ENCODE measurements at regions not wholly inside any gene's neighbourhood (a gene's known extent, or its start where the extent isn't known, plus 50 kb on each side); places are given as distances from the start of the nearest gene placed in this dataset.

- no peak for FAIRE-seq
These were observed 72.0 kb downstream of the ALX1 start for GRCh38 chr12:85352016-85352415.

GRCh38 chr12:85356596-85357385, 76.8 kb downstream of the ALX1 start:
- no peak for FAIRE-seq

More at GRCh38 chr12:85352016-85352415, 72.0 kb downstream of the ALX1 start:
- DNase-seq (ENCODE audit: low spot score): no peak

GRCh38 chr12:85357609-85358008, 77.6 kb downstream of the ALX1 start:
- no peak for FAIRE-seq

More at GRCh38 chr12:85356596-85357385, 76.8 kb downstream of the ALX1 start:
- no peak for DNase-seq (ENCODE audit: low spot score)

GRCh38 chr12:85358715-85359114, 78.7 kb downstream of the ALX1 start:
- DNase-seq (ENCODE audit: low spot score): no peak
- no peak for FAIRE-seq

More at GRCh38 chr12:85357609-85358008, 77.6 kb downstream of the ALX1 start:
- no peak for DNase-seq (ENCODE audit: low spot score)

GRCh38 chr12:85363382-85364190, 83.6 kb downstream of the ALX1 start:
- FAIRE-seq (no peak), DNase-seq (ENCODE audit: low spot score) (no peak)

- no peak for FAIRE-seq
- no peak for DNase-seq (ENCODE audit: low spot score)
These were observed 87.9 kb downstream of the ALX1 start for GRCh38 chr12:85367936-85368335.

GRCh38 chr12:85369365-85370154, 89.5 kb downstream of the ALX1 start:
- no peak for FAIRE-seq

GRCh38 chr12:85373045-85373444, 93.0 kb downstream of the ALX1 start:
- FAIRE-seq: no peak
- DNase-seq (ENCODE audit: low spot score): no peak

More at GRCh38 chr12:85369365-85370154, 89.5 kb downstream of the ALX1 start:
- no peak for DNase-seq (ENCODE audit: low spot score)

- FAIRE-seq: no peak
- no peak for DNase-seq (ENCODE audit: low spot score)
These were observed 95.0 kb downstream of the ALX1 start for GRCh38 chr12:85374981-85375380.

- FAIRE-seq: no peak
These were observed 105.4 kb downstream of the ALX1 start for GRCh38 chr12:85385406-85385805.

GRCh38 chr12:85390266-85390665, 110.2 kb downstream of the ALX1 start:
- DNase-seq (ENCODE audit: low spot score): no peak
- FAIRE-seq: no peak

More at GRCh38 chr12:85385406-85385805, 105.4 kb downstream of the ALX1 start:
- no peak for DNase-seq (ENCODE audit: low spot score)

- FAIRE-seq: no peak
- no peak for DNase-seq (ENCODE audit: low spot score)
These were observed 112.5 kb downstream of the ALX1 start for GRCh38 chr12:85392508-85392907.

- DNase-seq (ENCODE audit: low spot score): no peak
- FAIRE-seq: no peak
These were observed 113.6 kb downstream of the ALX1 start for GRCh38 chr12:85393606-85394005.

- FAIRE-seq (no peak), DNase-seq (ENCODE audit: low spot score) (no peak)
These were observed 114.0 kb downstream of the ALX1 start for GRCh38 chr12:85394065-85394464.

GRCh38 chr12:85394809-85395208, 114.8 kb downstream of the ALX1 start:
- FAIRE-seq: no peak
- no peak for DNase-seq (ENCODE audit: low spot score)

- DNase-seq (ENCODE audit: low spot score) (no peak), FAIRE-seq (no peak)
These were observed 125.2 kb downstream of the ALX1 start for GRCh38 chr12:85405262-85405661.

- peak; percentile 93 for FAIRE-seq
- peak; percentile 53 for DNase-seq (ENCODE audit: low spot score)
These were observed 125.9 kb downstream of the ALX1 start for GRCh38 chr12:85405781-85406522.

GRCh38 chr12:85413266-85413665, 133.2 kb downstream of the ALX1 start:
- no peak for DNase-seq (ENCODE audit: low spot score)
- FAIRE-seq: peak; percentile 8

GRCh38 chr12:85422762-85423161, 142.7 kb downstream of the ALX1 start:
- no peak for FAIRE-seq
- no peak for DNase-seq (ENCODE audit: low spot score)

- FAIRE-seq: no peak
- no peak for DNase-seq (ENCODE audit: low spot score)
These were observed 143.9 kb downstream of the ALX1 start for GRCh38 chr12:85423947-85424346.
